ENCODE measurements at regions not wholly inside any gene's neighbourhood (a gene's known extent, or its start where the extent isn't known, plus 50 kb on each side); places are given as distances from the start of the nearest gene placed in this dataset.
A peak's percentile ranks its signal among the peaks of the same experiment; 100 is the strongest.
"Not testable (repeated sequence)": the region's sequence is repeated elsewhere in the genome, so short reads cannot be mapped to it uniquely, and the experiment has no call there.

DNA sequence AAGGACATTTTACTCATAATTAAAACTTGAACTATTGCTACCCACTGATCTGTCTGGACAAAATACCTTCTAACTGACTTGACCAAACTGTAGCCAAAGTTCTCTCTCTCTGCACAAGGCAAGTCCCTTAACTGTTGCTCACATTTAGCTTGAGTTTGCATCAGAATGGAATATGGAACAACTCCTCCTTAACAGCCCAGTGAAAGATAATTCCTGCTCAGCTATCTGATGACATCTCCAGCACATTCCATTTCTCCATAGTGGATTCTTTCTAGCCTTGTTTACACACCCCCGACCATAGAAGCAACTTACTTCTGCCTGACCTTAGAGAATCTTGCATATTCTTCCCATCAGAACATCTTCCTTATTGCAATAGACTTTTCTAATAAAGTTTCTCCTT, 317.2 kb upstream of the CDH2 start:
- DNase-seq (ENCODE audit: low read depth), result peak; percentile 16

- no peak for DNase-seq (ENCODE audit: low read depth)
Measured at GRCh38 chr18:28485918-28486317, 309.0 kb upstream of the CDH2 start.

- no peak for DNase-seq (ENCODE audit: low read depth)
Measured at GRCh38 chr18:28485210-28485801, 308.4 kb upstream of the CDH2 start.

DNA sequence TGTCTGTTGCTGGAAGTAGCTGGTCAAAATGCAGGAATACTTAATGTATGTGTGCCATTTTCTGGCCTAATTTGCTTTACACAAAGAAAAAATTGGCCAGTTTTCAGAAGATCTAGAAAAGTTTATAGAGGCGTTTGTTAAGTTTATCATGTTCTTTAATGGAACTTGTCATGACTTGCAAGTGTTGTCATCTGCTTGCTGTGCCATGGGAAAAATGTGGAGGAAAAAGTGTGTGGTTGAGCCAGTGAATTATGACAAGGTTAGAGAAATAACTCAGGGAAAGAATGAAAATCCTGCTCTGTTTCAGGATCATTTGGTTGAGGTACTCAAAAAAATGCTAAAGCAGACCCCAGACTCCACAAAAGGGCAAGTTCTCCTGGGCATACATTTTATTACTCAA, 301.6 kb upstream of the CDH2 start:
- no peak for DNase-seq (ENCODE audit: low read depth)

DNA sequence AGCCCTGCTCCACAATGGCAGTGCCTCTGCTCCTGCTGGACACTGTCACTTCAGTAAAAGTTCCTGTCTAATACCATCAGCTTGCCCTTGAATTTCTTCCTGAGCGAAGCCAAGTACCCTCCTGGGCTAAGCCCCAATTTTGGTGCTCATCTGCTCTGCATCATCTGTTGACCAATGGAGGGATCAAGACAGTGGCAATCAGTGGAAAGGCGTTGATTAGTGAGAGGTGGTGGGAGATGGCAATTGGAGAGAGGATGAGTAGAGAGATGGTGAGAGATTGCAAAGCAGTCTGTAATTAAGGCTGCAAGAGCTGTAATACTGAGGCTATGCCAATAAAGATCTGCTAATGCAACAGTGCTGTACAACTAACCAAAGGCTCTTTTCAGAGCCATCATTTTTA, 299.4 kb upstream of the CDH2 start:
- DNase-seq (ENCODE audit: low read depth), result no peak

DNA sequence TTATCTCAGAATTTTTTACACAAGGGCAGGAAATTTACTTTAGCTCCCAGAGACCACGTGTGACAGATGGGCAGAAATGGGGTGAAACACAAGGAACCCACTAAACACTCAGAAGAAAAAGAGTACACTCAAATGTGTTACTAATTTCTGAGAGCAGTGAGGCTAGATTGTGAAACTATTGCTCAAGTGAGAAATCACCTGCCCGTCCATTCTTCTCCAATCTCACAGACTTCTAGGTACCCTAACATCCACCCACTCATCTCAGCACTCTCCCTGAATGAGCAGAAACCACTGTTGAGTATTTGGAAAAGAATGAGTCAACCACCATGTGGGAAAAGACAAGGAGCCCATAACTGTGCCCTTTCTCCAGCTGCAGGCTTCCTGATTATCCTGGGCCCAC, 293.0 kb upstream of the CDH2 start:
- no peak for DNase-seq (ENCODE audit: low read depth)

DNA sequence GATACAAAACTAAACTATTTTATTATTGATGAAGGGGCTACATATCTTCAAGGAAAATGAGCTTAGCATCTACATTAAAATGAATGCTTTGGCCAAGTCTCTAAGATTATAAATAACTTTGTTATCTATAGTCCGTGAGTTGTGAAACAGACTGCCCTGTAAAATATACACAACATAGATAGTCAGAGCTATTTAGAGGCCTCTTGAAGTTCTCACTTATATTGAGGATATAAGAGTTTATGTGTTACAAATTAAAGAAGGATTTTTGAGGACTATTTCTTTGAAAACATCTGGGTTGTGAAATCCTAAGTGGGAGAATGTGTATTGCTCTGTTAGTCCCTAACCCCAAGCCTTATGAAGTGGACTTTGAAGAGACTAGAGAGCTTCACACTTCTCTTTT, 292.0 kb upstream of the CDH2 start:
- DNase-seq (ENCODE audit: low read depth), result no peak

DNA sequence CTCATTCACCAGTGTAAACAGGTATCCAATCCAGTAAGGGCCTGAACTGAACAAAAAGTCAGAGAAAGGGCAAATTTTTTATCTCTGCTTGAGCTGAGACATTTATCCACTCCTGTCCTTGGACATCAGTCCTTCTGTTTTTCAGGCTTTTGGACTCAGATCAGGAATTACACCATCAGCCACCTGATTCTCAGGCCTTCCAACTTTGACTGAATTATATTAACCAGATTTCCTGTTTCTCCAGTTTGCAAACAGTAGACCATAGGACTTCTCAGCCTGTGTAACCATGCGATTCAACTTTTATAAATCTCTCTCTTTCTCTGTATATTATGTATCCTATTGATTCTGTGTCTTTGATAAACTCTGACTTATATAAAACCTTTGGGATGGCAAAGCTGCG, 289.3 kb upstream of the CDH2 start:
- no peak for DNase-seq (ENCODE audit: low read depth)

DNA sequence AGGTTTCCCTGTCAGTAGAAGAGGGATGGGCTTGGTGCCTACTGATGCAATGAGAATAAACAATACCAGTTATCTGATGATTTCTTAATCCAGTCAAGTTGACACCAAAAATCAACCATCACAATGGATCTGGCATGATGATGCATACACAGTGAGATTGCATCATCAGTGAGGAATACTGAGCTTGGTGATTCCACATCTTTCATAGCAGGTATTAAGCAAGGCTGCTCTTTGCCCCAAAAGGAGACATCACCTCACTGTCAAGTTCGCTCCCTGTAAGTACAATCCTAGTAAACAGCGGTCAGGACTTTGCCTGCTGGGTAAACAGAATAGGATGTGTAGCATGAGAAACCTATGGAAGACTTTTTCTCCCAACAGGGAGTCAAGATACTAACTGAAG, 282.7 kb upstream of the CDH2 start:
- DNase-seq (ENCODE audit: low read depth), result no peak

GRCh38 chr18:28458751-28459150, 281.8 kb upstream of the CDH2 start:
- peak; percentile 4 for DNase-seq (ENCODE audit: low read depth)

DNA sequence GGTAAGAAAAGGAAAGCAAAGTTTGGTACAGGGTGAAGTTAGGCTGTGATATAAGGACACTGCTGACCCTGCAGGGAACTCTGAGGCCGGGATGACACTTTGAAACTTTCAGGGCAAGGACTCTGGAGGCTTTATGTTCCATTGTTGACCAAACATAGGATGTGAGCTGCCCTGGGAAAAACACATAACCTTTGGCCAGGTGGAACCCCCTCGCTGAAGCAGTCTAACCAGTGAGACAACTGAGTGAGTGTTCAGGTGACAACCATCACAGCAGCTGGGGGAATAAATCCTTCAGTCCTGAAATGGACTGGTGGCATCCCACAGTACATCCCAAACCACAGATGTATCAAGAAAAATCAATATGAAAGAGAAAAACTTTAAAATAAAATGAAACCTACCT, 280.9 kb upstream of the CDH2 start:
- no peak for DNase-seq (ENCODE audit: low read depth)

DNA sequence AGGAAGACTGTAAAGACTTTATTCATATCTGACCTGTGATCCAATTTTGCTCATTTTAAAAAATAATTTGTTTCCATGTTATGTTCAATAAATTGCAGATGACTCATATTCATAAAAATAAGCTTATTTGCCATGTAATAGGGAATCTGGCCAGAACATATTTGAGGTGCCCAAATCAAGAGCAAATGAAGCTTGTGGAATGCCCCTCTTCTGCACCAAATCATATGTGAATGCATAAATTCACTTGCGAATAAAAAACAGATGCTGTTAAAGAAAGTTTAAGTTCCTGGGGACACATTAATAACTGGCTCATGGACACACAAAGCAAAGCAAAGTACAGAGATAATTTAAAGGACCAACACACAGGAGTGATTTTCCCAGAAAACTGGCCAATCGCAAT, 279.0 kb upstream of the CDH2 start:
- DNase-seq (ENCODE audit: low read depth), result no peak

DNA sequence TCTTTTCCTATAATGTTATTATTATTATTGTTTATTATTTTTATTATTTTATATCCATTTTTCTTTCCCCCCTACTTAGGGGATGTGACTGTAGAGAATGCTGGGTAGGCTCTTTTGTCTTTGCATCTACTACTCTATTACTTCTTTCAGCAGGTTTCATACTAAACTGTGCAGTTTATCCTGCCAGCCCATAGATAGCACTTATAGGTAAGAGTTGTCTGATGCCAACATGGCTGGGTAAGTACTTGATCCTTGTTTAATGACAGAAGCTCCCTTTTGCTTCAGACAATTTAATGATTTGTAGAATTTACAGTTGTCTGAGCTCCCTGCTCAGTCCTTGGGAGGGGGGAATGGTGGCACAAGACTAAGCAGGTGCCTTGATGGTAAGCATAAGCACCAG, 262.9 kb upstream of the CDH2 start:
- DNase-seq (ENCODE audit: low read depth), result no peak

DNA sequence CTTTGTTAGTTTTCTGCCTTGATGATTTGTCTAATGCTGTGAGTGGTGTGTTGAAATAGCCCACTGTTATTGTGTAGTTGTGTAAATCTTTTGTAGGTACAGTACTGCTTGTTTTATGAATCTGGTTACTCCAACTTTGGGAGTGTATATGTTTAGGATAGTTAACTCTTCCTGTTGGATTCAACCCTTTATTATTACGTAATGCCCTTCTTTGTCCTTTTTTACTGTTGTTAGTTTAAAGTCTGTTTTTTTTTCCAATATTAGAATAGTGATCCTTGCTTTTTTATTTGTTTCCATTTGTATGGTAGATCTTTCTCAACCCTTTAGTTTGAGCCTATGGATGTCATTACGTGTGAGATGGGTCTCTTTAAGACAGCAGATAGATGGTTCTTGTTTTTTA, 261.5 kb upstream of the CDH2 start:
- no peak for DNase-seq (ENCODE audit: low read depth)

- no peak for DNase-seq (ENCODE audit: low read depth)
Measured at GRCh38 chr18:28432339-28432738, 255.4 kb upstream of the CDH2 start.

GRCh38 chr18:28425886-28426285, 249.0 kb upstream of the CDH2 start:
- no peak for DNase-seq (ENCODE audit: low read depth)

DNA sequence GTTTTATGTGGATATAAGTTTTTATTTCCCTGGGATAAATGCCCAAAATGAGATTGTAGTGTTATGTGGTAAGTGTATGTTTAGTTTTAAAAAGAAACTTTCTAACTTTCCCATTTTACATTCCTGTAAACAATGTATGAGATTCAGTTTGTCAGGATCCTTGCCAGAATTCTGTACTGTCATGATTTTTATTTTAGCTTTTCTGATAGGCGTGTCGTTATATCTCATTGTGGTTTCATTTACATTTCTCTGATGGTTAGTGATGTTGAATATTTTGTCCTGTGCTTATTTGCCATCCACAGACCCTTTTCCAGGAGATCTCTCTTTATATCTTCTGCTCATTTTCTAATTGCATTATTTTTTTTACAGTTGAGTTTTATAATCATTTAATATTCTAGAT, 245.6 kb upstream of the CDH2 start:
- no peak for DNase-seq (ENCODE audit: low read depth)

DNA sequence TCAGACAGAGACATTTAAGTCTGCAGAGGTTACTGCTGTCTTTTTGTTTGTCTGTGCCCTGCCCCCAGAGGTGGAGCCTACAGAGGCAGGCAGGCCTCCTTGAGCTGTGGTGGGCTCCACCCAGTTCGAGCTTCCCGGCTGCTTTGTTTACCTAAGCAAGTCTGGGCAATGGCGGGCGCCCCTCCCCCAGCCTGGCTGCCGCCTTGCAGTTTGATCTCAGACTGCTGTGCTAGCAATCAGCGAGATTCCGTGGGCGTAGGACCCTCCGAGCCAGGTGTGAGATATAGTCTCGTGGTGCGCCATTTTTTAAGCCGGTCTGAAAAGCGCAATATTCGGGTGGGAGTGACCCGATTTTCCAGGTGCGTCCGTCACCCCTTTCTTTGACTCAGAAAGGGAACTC, 245.0 kb upstream of the CDH2 start:
- DNase-seq (ENCODE audit: low read depth), result not testable (repeated sequence)

DNA sequence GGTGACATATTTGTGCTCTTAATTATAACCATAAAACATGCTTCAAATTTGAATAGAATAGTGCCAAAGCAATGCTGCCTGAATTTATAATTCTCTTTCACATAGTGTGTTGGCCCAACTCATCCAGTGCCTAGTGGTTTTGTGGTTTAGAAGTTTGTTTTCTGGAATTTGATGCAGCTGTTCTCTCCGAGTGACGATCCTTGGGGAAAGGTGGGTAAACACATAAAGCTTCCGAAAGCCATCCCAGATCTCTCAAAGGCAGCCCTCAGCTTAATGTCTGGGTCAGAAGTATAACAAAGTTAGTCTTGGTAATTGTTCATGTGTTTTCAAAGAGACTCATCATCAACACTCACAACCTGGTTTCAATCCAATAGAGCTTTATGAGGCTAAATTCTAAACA, 235.6 kb upstream of the CDH2 start:
- no peak for DNase-seq (ENCODE audit: low read depth)

DNA sequence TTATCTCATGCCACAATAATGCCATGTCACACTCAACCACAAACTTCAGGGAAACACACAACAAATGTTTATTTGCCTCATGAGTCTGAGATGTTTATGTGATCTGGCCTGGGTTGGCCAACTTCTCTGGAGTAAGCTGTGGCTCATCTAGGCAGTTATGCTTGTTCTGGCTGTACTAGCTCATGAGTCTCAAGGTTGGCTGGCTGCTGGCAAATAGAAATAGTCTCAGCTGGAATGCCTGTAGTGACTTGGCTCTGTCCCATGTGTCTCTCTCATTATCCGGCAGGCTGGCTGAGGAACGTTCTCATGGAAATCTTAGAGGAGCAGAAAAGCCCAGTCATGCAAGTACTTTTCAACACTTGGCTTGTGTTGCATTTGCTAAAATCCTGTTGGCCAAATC, 234.9 kb upstream of the CDH2 start:
- DNase-seq (ENCODE audit: low read depth), result peak; percentile 68

DNA sequence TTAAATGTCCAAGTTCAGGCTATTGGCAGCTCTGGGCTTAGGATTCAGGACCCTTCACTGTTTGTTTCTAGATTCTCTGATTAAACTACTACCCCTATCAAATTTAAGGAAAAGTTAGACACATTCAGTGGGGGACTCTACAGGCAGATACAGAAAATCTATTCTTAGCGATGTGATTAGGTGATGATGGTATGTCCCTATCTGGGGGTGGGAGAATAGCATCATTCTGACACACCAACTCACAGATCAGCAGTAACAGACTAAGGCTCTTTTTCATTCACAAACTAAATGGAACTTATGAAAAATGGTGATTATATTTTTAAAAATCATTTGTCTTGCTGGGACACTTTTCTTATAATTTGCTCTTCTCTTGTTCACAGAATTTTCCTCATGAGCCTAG, 232.9 kb upstream of the CDH2 start:
- DNase-seq (ENCODE audit: low read depth), result no peak

- DNase-seq (ENCODE audit: low read depth), result no peak
Measured at GRCh38 chr18:28408528-28408927, 231.6 kb upstream of the CDH2 start.

DNA sequence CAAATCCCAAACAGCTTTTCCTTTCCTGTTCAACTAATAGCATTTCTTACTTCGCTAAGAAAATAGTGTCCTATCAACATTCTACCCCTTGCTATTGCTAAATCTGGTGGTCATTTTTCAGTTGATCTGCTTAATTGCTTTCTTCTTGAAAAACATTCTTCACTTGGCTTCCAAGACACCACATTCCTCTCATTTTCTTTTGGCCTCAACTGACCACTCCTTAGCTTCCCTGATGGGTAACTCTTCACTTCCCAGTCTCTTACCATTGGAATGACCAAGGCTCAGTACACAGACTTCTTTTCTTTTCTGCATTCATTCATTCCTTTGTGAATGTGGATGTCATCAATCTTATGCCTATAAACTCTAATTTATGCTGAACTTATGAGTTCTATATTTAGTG, 230.8 kb upstream of the CDH2 start:
- no peak for DNase-seq (ENCODE audit: low read depth)

- no peak for DNase-seq (ENCODE audit: low read depth)
Measured at GRCh38 chr18:28406533-28406932, 229.6 kb upstream of the CDH2 start.

DNA sequence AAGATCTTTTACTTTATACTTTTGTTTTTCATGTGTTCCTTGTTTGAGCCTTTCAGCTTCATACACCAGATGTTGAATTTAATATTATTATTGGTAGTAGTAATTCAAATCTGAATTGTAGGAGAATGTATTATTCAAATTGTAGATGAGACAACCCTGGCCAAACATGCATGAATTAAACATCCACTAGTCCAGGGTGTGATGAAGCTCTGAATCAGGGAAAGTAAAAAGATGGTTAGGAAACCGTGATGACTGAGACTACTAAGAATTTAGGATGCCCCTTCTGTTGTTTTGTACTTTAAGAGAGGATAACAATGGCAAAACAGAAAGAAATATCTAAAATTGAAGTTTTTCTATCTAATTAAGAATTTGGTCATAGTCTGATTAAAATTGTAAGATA, 227.8 kb upstream of the CDH2 start:
- no peak for DNase-seq (ENCODE audit: low read depth)
